Endothelial cell of umbilical vein (primary cell): ENCODE measurements at regions not wholly inside any gene's neighbourhood (a gene's known extent, or its start where the extent isn't known, plus 50 kb on each side); places are given as distances from the start of the nearest gene placed in this dataset.

Experiments
- BruUV-seq: library from RNA; stranded (reverse); fragments of 400-500 nt; replicated peaks from 2 replicates; lab custom pipeline; 2021; lab: Mats Ljungman, UMichigan
- CTCF ChIA-PET: fragments of 300-600, 350-600 bp; sonication (Branson Sonifier 250); formaldehyde crosslinking; loops from one replicate; lab custom pipeline; 2021; ENCODE audit warnings: antibody characterized with exemption, inconsistent platforms; lab: Charles Lee
- POLR2A ChIA-PET: fragments of 300-600, 350-600 bp; sonication (Branson Sonifier 250); formaldehyde crosslinking; loops from one replicate; lab custom pipeline; 2021; ENCODE audit warnings: antibody characterized with exemption, inconsistent platforms; lab: Charles Lee
- DNase-seq: peaks from one replicate; pipeline ENCODE4 v3.0.0-alpha.2; 2011; ENCODE audit warnings: low read depth, low spot score
- FAIRE-seq: peaks from 2 replicates; lab custom pipeline; 2011; peaks lifted over from hg19 to GRCh38; lab: Jason Lieb, UNC
- H2AFZ ChIP-seq: 2 replicates; pipeline ENCODE4 v1.6.0; 2012; ENCODE audit warnings: low read depth, low read length, control low read depth, inconsistent platforms
- H3K27ac ChIP-seq: 2 replicates; pipeline ENCODE4 v1.5.1; 2011; ENCODE audit warnings: low read depth, mild to moderate bottlenecking, control low read depth, low read length, moderate library complexity; ENCODE audit not compliant: insufficient read depth
- H3K27me3 ChIP-seq, 2 experiments: 2 replicates each; pipeline versions ENCODE4 v1.6.0 to v1.6.1; 2011; ENCODE audit warnings: low read length in 2 of 2, mixed read lengths in 1 of 2; ENCODE audit not compliant: control insufficient read depth in 2 of 2, insufficient read depth in 2 of 2
- H3K36me3 ChIP-seq, 2 experiments: 2 replicates in 1 of 2; 3 replicates in 1 of 2; pipeline ENCODE4 v1.5.1; 2011; ENCODE audit warnings: low read length in 2 of 2, mild to moderate bottlenecking in 1 of 2, moderate library complexity in 1 of 2; ENCODE audit not compliant: control insufficient read depth in 2 of 2, insufficient read depth in 2 of 2; ENCODE audit errors: extremely low read depth in 1 of 2
- H3K4me1 ChIP-seq: 3 replicates; pipeline ENCODE4 v1.5.1; 2011; ENCODE audit warnings: mild to moderate bottlenecking, low read length; ENCODE audit not compliant: control insufficient read depth, insufficient read depth; ENCODE audit errors: extremely low read depth
- H3K4me2 ChIP-seq: 2 replicates; pipeline ENCODE4 v1.6.1; 2011; ENCODE audit warnings: low read length, control low read depth, mixed read lengths; ENCODE audit not compliant: insufficient read depth
- H3K4me3 ChIP-seq, 3 experiments: fragments of 200-600 bp in 1 of 3; sonication (generic), shearing (Covaris generic) in 1 of 3; replicated peaks in 1 of 3; 2 replicates each; pipeline ENCODE4 v1.5.1; 2011 to 2016; ENCODE audit warnings: control low read depth in 3 of 3, low read length in 3 of 3, mild to moderate bottlenecking in 2 of 3, inconsistent platforms in 1 of 3, low read depth in 1 of 3, moderate library complexity in 1 of 3; ENCODE audit not compliant: insufficient read depth in 1 of 3
- H3K79me2 ChIP-seq: 2 replicates; pipeline ENCODE4 v1.6.0; 2012; ENCODE audit warnings: low read length, inconsistent platforms; ENCODE audit not compliant: control insufficient read depth, insufficient read depth
- H3K9ac ChIP-seq: replicated peaks from 2 replicates; pipeline ENCODE3; 2011; ENCODE audit warnings: low read length, control low read depth; ENCODE audit not compliant: insufficient read depth; ENCODE audit errors: extremely low read depth
- H3K9me1 ChIP-seq: replicated peaks from 3 replicates; pipeline ENCODE4 v1.6.0; 2011; ENCODE audit warnings: mild to moderate bottlenecking, low read length; ENCODE audit not compliant: control insufficient read depth, insufficient read depth; ENCODE audit errors: extremely low read depth
- H3K9me3 ChIP-seq: replicated peaks from 2 replicates; pipeline ENCODE4 v1.5.1; 2012; ENCODE audit warnings: low read length, inconsistent platforms; ENCODE audit not compliant: control insufficient read depth, insufficient read depth
- H4K20me1 ChIP-seq: replicated peaks from 2 replicates; pipeline ENCODE3; 2011; ENCODE audit warnings: mild to moderate bottlenecking, low read length; ENCODE audit not compliant: control insufficient read depth, insufficient read depth; ENCODE audit errors: extremely low read depth
- EZH2 ChIP-seq: IDR thresholded peaks from 2 replicates; pipeline ENCODE4 v1.6.1; 2012; ENCODE audit warnings: borderline replicate concordance, low read depth, mild to moderate bottlenecking, moderate library complexity, low read length, inconsistent platforms; ENCODE audit not compliant: severe bottlenecking
- FOS ChIP-seq: IDR thresholded peaks from 2 replicates; pipeline ENCODE4 v1.6.1; 2011; ENCODE audit warnings: mild to moderate bottlenecking, low read length, moderate library complexity, borderline replicate concordance; ENCODE audit not compliant: insufficient read depth
- GATA2 ChIP-seq: IDR thresholded peaks from 2 replicates; pipeline ENCODE4 v1.7.0; 2011; ENCODE audit warnings: low read depth, mild to moderate bottlenecking, moderate library complexity, mixed read lengths, low read length; ENCODE audit not compliant: insufficient read length, insufficient read depth
- JUN ChIP-seq: IDR thresholded peaks from 2 replicates; pipeline ENCODE4 v1.6.1; 2011; ENCODE audit warnings: borderline replicate concordance, low read depth; ENCODE audit not compliant: insufficient read length, insufficient read depth
- MYC ChIP-seq: IDR thresholded peaks from one replicate; pipeline ENCODE4 v1.6.1; 2011; ENCODE audit warnings: mild to moderate bottlenecking, low read depth, low read length
- POLR2A ChIP-seq: IDR thresholded peaks from 2 replicates; pipeline ENCODE4 v1.6.1; 2012; ENCODE audit warnings: low read depth, mild to moderate bottlenecking, control low read depth, low read length
- POLR2AphosphoS5 ChIP-seq: IDR thresholded peaks from 2 replicates; pipeline ENCODE4 v1.6.1; 2012; ENCODE audit warnings: low read depth, mild to moderate bottlenecking, control low read depth, low read length, moderate library complexity; ENCODE audit not compliant: insufficient read depth
- dilution Hi-C: fragments of 300-500 bp; cut with MboI; formaldehyde crosslinking; loops from one replicate; pipeline ENCODE4 v1.15.0; 2019; ENCODE audit warnings: low sequenced_read_pairs; ENCODE audit not compliant: extremely low pct_ligation_motif_present
- intact Hi-C: fragments of 100-400 bp; cut with micrococcal nuclease; formaldehyde crosslinking; loops from one replicate; pipeline ENCODE4 v1.10.0; 2022
- TF ChIP-seq, protein P1 (sequence below), 2 donors: IDR thresholded peaks; 1 replicate in 1 of 2; 2 replicates in 1 of 2; pipeline ENCODE4 v1.5.1; 2011; ENCODE audit warnings: low read length in 2 of 2, mild to moderate bottlenecking in 2 of 2, moderate library complexity in 2 of 2, control low read depth in 1 of 2, inconsistent platforms in 1 of 2, low read depth in 1 of 2; ENCODE audit not compliant: insufficient read depth in 1 of 2; ENCODE audit errors: extremely low read depth in 1 of 2
- TF ChIP-seq, protein P2 (sequence below): IDR thresholded peaks from 2 replicates; pipeline ENCODE4 v1.6.1; 2011; ENCODE audit not compliant: insufficient read depth, insufficient read length

DNA sequence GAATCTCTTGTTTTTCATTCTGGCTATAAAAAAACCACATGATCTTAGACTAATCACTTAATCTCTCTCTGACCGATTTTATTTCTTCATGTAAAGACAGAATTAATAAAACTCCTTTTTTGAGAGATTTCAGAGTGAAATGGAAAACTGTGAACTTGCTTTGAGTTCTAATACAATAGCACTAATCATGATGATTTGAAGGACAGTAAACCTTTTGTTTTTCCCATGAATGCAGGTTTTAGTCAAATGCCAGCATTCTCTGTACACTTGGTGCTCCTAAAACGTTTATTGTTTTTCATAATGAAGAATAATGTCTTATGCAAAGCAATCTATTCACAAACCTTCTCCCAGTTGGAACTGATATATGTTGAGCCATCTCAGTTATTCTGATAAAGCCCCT, 86.8 kb downstream of the SLC24A2 start:
- Histone ChIP-seq H3K4me3 (no peak overlapping the region), H3K9me1 (no peaks in the 10 kb centered on the region), H3K36me3 (no peaks in the 10 kb centered on the region), H3K9me3 (no peaks in the 10 kb centered on the region), H3K79me2 (no peaks in the 10 kb centered on the region), H3K27me3 (no peaks in the 10 kb centered on the region), H3K4me1 (no peaks in the 10 kb centered on the region), H3K4me2 (no peak overlapping the region), H2AFZ (no peak overlapping the region), H3K27ac (no peak overlapping the region), H4K20me1 (no peaks in the 10 kb centered on the region), H3K9ac (no peak overlapping the region)
- intact Hi-C loops: no loop called here
- dilution Hi-C loops: no loop called here
- ChIA-PET CTCF (no interaction called here), POLR2A (no interaction called here)
- BruUV-seq: no TSS peak
- no peak for DNase-seq
- TF ChIP-seq POLR2A (no peak), POLR2AphosphoS5 (no peak), GATA2 (no peak), MYC (no peak), FOS (no peak), EZH2 (no peak), JUN (no peak)
- TF ChIP-seq, protein P1, sequence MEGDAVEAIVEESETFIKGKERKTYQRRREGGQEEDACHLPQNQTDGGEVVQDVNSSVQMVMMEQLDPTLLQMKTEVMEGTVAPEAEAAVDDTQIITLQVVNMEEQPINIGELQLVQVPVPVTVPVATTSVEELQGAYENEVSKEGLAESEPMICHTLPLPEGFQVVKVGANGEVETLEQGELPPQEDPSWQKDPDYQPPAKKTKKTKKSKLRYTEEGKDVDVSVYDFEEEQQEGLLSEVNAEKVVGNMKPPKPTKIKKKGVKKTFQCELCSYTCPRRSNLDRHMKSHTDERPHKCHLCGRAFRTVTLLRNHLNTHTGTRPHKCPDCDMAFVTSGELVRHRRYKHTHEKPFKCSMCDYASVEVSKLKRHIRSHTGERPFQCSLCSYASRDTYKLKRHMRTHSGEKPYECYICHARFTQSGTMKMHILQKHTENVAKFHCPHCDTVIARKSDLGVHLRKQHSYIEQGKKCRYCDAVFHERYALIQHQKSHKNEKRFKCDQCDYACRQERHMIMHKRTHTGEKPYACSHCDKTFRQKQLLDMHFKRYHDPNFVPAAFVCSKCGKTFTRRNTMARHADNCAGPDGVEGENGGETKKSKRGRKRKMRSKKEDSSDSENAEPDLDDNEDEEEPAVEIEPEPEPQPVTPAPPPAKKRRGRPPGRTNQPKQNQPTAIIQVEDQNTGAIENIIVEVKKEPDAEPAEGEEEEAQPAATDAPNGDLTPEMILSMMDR (IDR thresholded peaks at IDR 0.05; ENCODE audit: extremely low read depth in 1 of 2, insufficient read depth in 1 of 2, low read depth in 1 of 2, low read length in 2 of 2): no peak
- TF ChIP-seq, protein P2, sequence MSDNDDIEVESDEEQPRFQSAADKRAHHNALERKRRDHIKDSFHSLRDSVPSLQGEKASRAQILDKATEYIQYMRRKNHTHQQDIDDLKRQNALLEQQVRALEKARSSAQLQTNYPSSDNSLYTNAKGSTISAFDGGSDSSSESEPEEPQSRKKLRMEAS: no peak
- no peak for FAIRE-seq
